ENCODE measurements at regions not wholly inside any gene's neighbourhood (a gene's known extent, or its start where the extent isn't known, plus 50 kb on each side); places are given as distances from the start of the nearest gene placed in this dataset.
"Not testable (repeated sequence)": the region's sequence is repeated elsewhere in the genome, so short reads cannot be mapped to it uniquely, and the experiment has no call there.

GRCh38 chr6:130494729-130495128, 128.9 kb downstream of the TMEM200A start:
- no peak for DNase-seq

DNA sequence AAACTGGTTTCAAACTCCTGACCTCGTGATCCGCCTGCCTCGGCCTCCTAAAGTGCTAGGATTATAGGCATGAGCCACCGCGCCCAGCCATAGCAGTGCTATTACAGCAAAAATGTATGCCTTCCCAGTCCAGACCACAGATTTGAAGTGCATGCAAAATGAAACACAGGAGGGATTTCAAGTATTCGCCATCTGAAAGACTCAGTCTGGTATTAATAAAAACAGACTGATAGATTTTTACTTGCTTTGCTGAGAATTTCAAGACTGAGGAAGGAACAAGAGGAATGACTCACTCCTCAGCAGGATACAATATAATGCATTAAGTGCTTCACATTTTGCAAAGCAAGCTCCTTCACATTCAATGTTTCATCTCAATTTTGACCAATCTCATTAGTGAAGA, 134.9 kb downstream of the TMEM200A start:
- no peak for DNase-seq

DNA sequence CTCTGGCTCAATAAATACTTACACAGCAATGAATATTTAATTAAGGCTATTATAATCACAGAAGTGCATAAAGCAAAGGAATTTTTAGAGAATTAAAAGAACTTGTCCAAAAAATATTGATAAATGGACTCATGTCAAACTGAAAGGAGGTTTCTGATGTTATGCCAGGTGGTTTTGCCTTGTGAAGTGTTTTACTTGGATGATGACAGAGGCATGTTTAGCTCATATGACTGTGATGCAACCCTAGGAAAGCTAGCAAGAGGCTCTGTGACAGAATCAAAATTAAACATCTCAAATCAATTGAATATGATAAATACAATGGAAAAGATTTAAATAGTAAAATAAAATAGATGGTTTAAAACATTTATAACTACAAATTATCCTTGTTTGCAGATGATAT, 137.3 kb downstream of the TMEM200A start:
- no peak for DNase-seq

DNA sequence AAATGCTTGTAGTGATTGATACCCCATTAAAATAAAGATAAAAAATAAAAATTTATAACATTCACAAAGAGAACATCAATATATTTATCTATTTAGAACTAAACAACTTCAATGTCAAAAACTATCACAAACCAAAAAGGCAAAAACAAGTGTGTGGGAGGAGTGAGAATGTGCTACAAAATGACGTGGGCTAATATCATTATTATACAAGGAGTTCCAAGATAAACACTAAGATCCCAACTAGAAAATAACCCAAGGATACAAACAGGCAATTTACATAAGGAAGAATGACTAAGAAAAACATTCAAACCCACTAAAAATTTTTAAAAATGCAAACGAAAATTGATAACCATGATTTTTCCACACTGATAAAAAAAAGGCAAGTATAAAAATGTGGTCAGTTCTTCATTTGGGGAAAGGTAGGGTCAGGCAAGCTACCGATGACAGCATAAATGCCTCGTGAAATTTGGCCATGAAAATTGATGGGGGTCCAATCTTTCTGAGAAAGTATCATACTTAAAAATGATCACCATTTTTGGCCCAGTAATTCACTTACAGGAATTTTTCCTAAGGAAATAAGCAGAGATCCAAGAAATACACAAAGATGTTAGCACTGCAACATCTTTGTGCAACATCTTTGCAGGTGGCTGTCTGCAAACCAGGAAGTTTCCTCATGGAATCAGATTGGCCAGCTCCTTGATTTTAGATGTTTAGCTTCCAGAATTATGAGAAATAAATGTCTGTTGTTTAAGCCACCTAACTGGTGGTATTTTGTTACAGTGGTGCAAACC, 140.2 kb downstream of the TMEM200A start:
- DNase-seq = no peak

- DNase-seq = not testable (repeated sequence)
These were observed 141.3 kb downstream of the TMEM200A start for GRCh38 chr6:130507005-130507665.

DNA sequence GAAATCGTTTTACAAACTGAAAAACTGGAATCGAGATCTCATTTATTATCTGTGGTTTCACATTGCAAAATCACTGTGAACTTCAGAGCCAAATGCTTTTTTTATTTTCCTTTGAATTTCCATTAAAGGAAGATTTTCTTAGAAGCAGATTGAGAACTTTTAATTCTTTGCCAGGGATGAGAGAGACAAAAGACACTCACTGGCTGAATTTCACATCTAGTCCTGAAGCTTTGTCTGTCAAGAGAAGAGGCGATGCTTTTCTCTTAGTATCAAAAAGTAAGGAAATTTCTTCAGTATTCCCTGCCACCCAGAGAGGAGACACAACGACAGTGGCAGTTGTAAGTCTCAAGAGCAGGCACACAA, 141.8 kb downstream of the TMEM200A start:
- DNase-seq = no peak

- DNase-seq = peak; percentile 11
These were observed 148.0 kb downstream of the TMEM200A start for GRCh38 chr6:130513770-130514169.

GRCh38 chr6:130514712-130515111, 148.9 kb downstream of the TMEM200A start:
- DNase-seq = no peak

DNA sequence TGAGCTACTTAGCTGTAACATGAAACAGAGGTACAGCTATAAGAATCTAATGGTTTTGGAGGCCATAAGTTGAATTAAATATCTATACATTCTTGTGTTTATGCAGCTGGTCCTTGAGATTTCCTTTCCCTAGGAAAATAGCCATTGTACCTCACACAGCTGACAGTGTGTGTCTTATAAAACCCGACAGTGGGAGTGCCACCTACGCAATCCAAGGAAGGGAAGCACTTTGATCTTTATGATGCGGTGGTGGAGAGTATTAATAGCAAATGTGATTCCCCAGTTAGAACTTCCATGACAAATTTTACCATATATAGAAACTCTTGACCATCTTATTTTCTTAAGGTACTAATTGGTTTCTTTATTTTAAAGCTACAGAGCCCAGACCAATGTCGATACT, 149.5 kb downstream of the TMEM200A start:
- DNase-seq = no peak

GRCh38 chr6:130516604-130517003, 150.8 kb downstream of the TMEM200A start:
- no peak for DNase-seq

DNA sequence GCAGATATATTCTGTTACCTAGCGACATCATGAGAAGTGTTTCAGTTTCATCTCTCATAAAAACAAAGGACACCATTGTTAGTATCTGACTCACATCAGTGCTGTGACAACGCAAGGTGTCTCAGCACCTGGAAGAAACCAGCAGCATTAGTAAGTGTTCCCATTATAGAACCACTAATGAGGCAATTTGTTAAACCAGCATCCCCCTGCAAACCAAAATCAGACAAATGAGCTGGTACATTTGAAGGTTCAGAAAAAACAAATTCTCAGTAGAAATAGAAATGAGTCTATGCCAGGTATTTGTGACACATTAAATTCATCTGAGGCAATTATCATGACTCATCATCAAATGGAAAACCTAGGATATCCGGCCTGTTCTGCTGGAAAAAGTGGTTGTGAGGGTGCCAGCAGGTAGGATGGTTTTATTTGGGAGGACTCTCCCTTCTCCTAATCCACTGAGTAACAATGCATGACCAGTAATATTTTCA, 151.7 kb downstream of the TMEM200A start:
- no peak for DNase-seq

DNA sequence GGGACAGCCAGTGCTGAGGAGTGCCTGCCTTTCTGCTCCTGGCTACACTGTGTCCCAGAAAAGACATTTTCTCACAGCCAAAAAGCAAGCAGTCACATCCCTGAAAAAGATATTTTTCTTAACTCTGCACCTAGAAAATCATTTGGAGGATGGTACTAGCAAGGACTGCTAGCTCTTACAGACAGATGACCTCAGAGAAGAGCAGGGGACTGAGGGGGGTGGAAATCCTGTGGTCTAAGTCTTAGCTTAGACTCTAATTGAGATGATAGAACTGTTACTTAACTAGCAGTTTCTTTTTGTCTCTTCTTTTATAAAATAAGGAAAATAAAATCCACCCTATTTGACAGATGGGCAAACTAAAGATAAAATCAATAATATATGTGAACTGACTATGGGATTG, 152.8 kb downstream of the TMEM200A start:
- DNase-seq = no peak

GRCh38 chr6:130520221-130520620, 154.4 kb downstream of the TMEM200A start:
- DNase-seq = no peak

- DNase-seq = no peak
These were observed 155.0 kb downstream of the TMEM200A start for GRCh38 chr6:130520801-130521200.

- no peak for DNase-seq
These were observed 158.7 kb downstream of the TMEM200A start for GRCh38 chr6:130524552-130524951.

DNA sequence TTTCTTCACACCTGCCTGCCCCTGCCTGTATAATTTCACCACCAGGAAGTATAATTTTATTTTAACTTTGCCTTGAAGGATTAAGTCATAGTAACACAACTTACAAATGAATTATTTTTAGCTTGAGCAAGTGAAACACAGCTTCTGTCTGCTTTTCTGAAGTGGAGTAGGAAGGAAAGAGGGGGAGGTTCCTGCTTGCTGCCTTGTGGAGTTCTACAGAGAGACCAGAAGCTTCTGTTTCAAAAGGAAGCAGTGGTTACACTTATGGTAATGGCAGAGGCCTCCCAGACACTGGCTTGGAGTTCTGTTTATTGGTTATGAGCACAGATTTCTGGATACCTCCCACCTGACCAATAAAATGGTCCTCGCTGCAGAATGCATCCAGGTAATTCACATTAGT, 159.6 kb downstream of the TMEM200A start:
- no peak for DNase-seq

DNA sequence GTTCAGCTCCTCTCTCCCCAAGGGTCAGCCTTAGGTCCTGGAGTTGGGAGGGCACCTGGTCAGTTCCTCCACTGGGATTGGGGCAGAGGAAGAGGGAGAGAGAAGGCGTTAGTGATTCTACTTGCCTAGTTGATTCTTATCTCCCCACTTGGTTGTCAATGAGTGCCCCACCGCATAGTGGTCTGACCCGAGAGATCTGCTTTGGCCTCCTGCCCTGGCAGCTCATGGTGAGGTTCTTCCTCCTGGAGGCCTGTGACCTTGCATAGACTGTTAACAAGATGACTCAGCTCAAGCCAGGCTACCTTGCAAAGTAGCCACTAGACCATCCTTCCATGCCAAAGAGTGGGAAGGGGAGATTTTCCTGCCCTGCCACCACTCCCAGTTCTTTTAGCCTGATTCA, 160.6 kb downstream of the TMEM200A start:
- DNase-seq = no peak

- no peak for DNase-seq
These were observed 161.4 kb downstream of the TMEM200A start for GRCh38 chr6:130527173-130527572.

GRCh38 chr6:130529569-130530149, 163.8 kb downstream of the TMEM200A start:
- no peak for DNase-seq

DNA sequence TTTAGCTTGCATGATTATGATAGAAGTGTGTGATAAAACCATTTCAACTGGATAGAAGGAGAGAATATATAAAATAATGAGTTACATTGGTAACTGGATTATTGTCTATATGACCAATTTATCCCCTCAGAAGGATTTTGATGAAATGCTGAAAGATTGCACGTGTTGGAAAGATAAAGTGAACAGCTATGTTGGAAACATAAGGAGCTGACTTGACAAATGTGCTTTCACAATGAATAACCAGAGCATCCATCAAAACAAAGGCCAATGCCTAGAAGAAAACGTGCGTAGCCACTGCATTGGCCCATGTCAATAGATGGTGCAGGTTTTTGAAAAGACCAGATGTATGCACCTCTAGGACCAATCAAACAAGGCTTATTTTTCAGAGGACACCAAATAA, 168.8 kb downstream of the TMEM200A start:
- DNase-seq = no peak

DNA sequence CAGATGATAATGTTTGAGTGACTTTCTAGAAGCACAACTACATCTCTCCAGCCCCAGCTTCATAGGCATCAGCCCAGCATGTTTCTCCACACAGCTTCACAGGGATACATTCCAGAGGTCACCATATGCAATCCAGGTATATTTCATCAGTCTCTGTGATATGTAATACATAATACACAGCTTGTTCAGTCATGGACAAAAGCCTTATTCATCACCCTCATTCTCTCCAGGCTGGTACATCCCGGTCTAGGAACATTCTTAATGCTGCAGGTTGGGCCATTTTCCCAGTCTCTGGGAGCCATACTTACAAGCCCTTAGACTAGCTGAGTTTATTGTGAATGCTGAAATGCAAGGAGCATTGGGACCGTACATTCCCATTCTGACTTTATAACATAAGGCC, 169.4 kb downstream of the TMEM200A start:
- no peak for DNase-seq

GRCh38 chr6:130537447-130537846, 171.6 kb downstream of the TMEM200A start:
- DNase-seq = no peak

DNA sequence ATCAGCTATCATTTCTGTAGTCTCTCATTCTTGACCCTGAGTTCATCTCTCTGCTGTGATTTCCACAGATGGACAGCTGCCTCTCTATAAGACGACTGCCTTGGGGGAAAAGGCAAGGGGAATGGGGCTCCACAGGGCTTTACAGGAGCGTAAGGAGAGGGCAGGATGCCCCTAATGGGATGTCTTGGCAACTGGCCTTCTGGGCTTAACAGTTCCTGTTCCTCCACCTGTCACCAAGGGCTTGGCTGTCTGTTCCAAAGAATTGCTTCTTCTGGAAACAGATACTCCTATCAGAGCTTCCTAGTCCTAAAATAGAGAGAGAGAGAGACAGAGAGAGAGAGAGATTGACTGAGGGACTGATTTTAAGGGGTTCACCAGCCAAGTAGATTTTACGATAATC, 181.9 kb downstream of the TMEM200A start:
- no peak for DNase-seq

All from renal pelvis (tissue), 1 donor.